Osteoblast (primary cell): ENCODE measurements at regions not wholly inside any gene's neighbourhood (a gene's known extent, or its start where the extent isn't known, plus 50 kb on each side); places are given as distances from the start of the nearest gene placed in this dataset.
A peak's percentile ranks its signal among the peaks of the same experiment; 100 is the strongest.

Experiments used
- DNase-seq: peaks from one replicate; pipeline ENCODE4 v3.0.0; 2011; ENCODE audit warnings: low spot score, mixed read lengths; ENCODE audit not compliant: insufficient read length; ENCODE audit errors: missing footprints
- H2AFZ ChIP-seq: 2 replicates; pipeline ENCODE4 v1.6.0; 2011; ENCODE audit warnings: mild to moderate bottlenecking, low read length
- H3K27ac ChIP-seq: 2 replicates; pipeline ENCODE4 v1.5.1; 2011; ENCODE audit warnings: mild to moderate bottlenecking, low read depth, low read length, moderate library complexity
- H3K27me3 ChIP-seq: 2 replicates; pipeline ENCODE4 v1.6.0; 2012; ENCODE audit warnings: mild to moderate bottlenecking, control low read depth, inconsistent platforms, low read length, moderate library complexity; ENCODE audit not compliant: insufficient read depth
- H3K36me3 ChIP-seq: 2 replicates; pipeline ENCODE4 v1.5.1; 2011; ENCODE audit warnings: mild to moderate bottlenecking, low read length, control low read depth, moderate library complexity; ENCODE audit not compliant: insufficient read depth
- H3K4me1 ChIP-seq: 2 replicates; pipeline ENCODE4 v1.5.1; 2011; ENCODE audit warnings: mild to moderate bottlenecking, low read length, control low read depth, moderate library complexity; ENCODE audit not compliant: insufficient read depth
- H3K4me2 ChIP-seq: 2 replicates; pipeline ENCODE4 v1.6.0; 2011; ENCODE audit warnings: mild to moderate bottlenecking, low read length; ENCODE audit not compliant: insufficient read depth
- H3K4me3 ChIP-seq: fragments of 200-600 bp; sonication (generic); 3 replicates; pipeline ENCODE4 v1.5.1; 2012; ENCODE audit warnings: mild to moderate bottlenecking, low read length, inconsistent platforms; ENCODE audit not compliant: insufficient read depth
- H3K79me2 ChIP-seq: 2 replicates; pipeline ENCODE4 v1.6.0; 2012; ENCODE audit warnings: mild to moderate bottlenecking, low read length, control low read depth, inconsistent platforms; ENCODE audit not compliant: insufficient read depth
- H3K9me3 ChIP-seq: 2 replicates; pipeline ENCODE4 v1.5.1; 2011; ENCODE audit warnings: low read depth, low read length, control low read depth
- H4K20me1 ChIP-seq: 2 replicates; pipeline ENCODE4 v1.6.0; 2012; ENCODE audit warnings: mild to moderate bottlenecking, low read length, control low read depth; ENCODE audit not compliant: insufficient read depth
- CTCF ChIP-seq: IDR thresholded peaks from 2 replicates; pipeline ENCODE4 v1.5.1; 2011; ENCODE audit warnings: mild to moderate bottlenecking, low read depth, low read length, moderate library complexity; ENCODE audit errors: extremely low read depth

- no peak overlapping the region for H3K27ac ChIP-seq
- no peaks in the 10 kb centered on the region for H3K79me2 ChIP-seq
- no peak for DNase-seq
- H3K4me2 ChIP-seq = no peak overlapping the region
- no peaks in the 10 kb centered on the region for H4K20me1 ChIP-seq
- H3K4me3 ChIP-seq = no peak overlapping the region
- no peaks in the 10 kb centered on the region for H3K4me1 ChIP-seq
- H3K9me3 ChIP-seq = no peaks in the 10 kb centered on the region
- no peak for TF ChIP-seq CTCF
- no peak overlapping the region for H2AFZ ChIP-seq
- no peaks in the 10 kb centered on the region for H3K36me3 ChIP-seq
- H3K27me3 ChIP-seq = no peaks in the 10 kb centered on the region
These were observed 815.5 kb downstream of the KCNJ18 start for GRCh38 chr17:22507823-22508222.

GRCh38 chr17:22510504-22510903, 818.2 kb downstream of the KCNJ18 start:
- Histone ChIP-seq H3K79me2 (no peaks in the 10 kb centered on the region), H3K4me1 (no peaks in the 10 kb centered on the region), H4K20me1 (no peaks in the 10 kb centered on the region), H3K4me3 (no peak overlapping the region), H3K27me3 (no peaks in the 10 kb centered on the region), H3K27ac (no peak overlapping the region), H3K9me3 (no peaks in the 10 kb centered on the region), H3K4me2 (no peak overlapping the region), H3K36me3 (no peaks in the 10 kb centered on the region), H2AFZ (no peak overlapping the region)
- peak; percentile 41 for DNase-seq
- no peak for TF ChIP-seq CTCF

- no peaks in the 10 kb centered on the region for H3K79me2 ChIP-seq
- no peak overlapping the region for H3K27ac ChIP-seq
- H3K4me1 ChIP-seq = no peaks in the 10 kb centered on the region
- H2AFZ ChIP-seq = no peak overlapping the region
- no peaks in the 10 kb centered on the region for H3K9me3 ChIP-seq
- TF ChIP-seq CTCF = no peak
- no peak for DNase-seq
- no peaks in the 10 kb centered on the region for H3K27me3 ChIP-seq
- no peaks in the 10 kb centered on the region for H4K20me1 ChIP-seq
- H3K36me3 ChIP-seq = no peaks in the 10 kb centered on the region
- H3K4me2 ChIP-seq = no peak overlapping the region
- H3K4me3 ChIP-seq = no peak overlapping the region
These were observed 819.1 kb downstream of the KCNJ18 start for GRCh38 chr17:22511431-22511830.

GRCh38 chr17:22512057-22512456, 819.7 kb downstream of the KCNJ18 start:
- Histone ChIP-seq H3K4me1 (no peaks in the 10 kb centered on the region), H3K27me3 (no peaks in the 10 kb centered on the region), H3K4me2 (no peak overlapping the region), H2AFZ (no peak overlapping the region), H3K36me3 (no peaks in the 10 kb centered on the region), H3K4me3 (no peak overlapping the region), H4K20me1 (no peaks in the 10 kb centered on the region), H3K9me3 (no peaks in the 10 kb centered on the region), H3K27ac (no peak overlapping the region), H3K79me2 (no peaks in the 10 kb centered on the region)
- no peak for TF ChIP-seq CTCF
- no peak for DNase-seq
